MM.1S (cell line): ENCODE measurements at regions not wholly inside any gene's neighbourhood (a gene's known extent, or its start where the extent isn't known, plus 50 kb on each side); places are given as distances from the start of the nearest gene placed in this dataset.

ENCODE experiments used
- DNase-seq: peaks from one replicate; pipeline ENCODE4 v3.0.0-alpha.2; 2015
- H2AFZ ChIP-seq: fragments of 300-600 bp; sonication (generic); 2 replicates; pipeline ENCODE4 v1.6.0; 2016; ENCODE audit warnings: antibody characterized with exemption, low read length
- H3F3A ChIP-seq: fragments of 300-600 bp; sonication (generic); 2 replicates; pipeline ENCODE4 v1.6.1; 2016; ENCODE audit warnings: mild to moderate bottlenecking, antibody characterized with exemption, low read length, moderate library complexity, mixed read lengths; ENCODE audit not compliant: insufficient read depth
- H3K27ac ChIP-seq: fragments of 300-600 bp; sonication (generic); 2 replicates; pipeline ENCODE4 v1.5.1; 2016; ENCODE audit warnings: mild to moderate bottlenecking, low read length
- H3K27me3 ChIP-seq: fragments of 300-600 bp; sonication (generic); replicated peaks from 2 replicates; pipeline ENCODE4 v1.6.0; 2016; ENCODE audit warnings: low read length; ENCODE audit not compliant: insufficient read depth
- H3K36me3 ChIP-seq: fragments of 300-600 bp; sonication (generic); replicated peaks from 2 replicates; pipeline ENCODE4 v1.6.1; 2016; ENCODE audit warnings: mild to moderate bottlenecking, low read length, mixed read lengths; ENCODE audit not compliant: insufficient read depth
- H3K4me1 ChIP-seq: fragments of 300-600 bp; sonication (generic); 2 replicates; pipeline ENCODE4 v1.6.1; 2016; ENCODE audit warnings: low read length, mixed read lengths
- H3K4me2 ChIP-seq: fragments of 300-600 bp; sonication (generic); 2 replicates; pipeline ENCODE4 v1.6.0; 2016; ENCODE audit warnings: low read depth, low read length
- H3K4me3 ChIP-seq: fragments of 300-600 bp; sonication (generic); 2 replicates; pipeline ENCODE4 v1.5.1; 2016; ENCODE audit warnings: low read length, mixed read lengths
- H3K79me2 ChIP-seq: fragments of 300-600 bp; sonication (generic); 2 replicates; pipeline ENCODE4 v1.6.1; 2016; ENCODE audit warnings: mixed run types, low read length, mixed read lengths
- H3K9ac ChIP-seq: fragments of 300-600 bp; sonication (generic); 2 replicates; pipeline ENCODE4 v1.6.1; 2016; ENCODE audit warnings: low read length, mixed read lengths
- H3K9me2 ChIP-seq: fragments of 300-600 bp; sonication (generic); replicated peaks from 2 replicates; pipeline ENCODE4 v1.6.1; 2016; ENCODE audit warnings: mild to moderate bottlenecking, low read length, mixed read lengths; ENCODE audit not compliant: insufficient read depth
- H3K9me3 ChIP-seq: fragments of 300-600 bp; sonication (generic); replicated peaks from 2 replicates; pipeline ENCODE4 v1.6.1; 2016; ENCODE audit warnings: mild to moderate bottlenecking, low read length, mixed read lengths; ENCODE audit not compliant: insufficient read depth
- H4K20me1 ChIP-seq: fragments of 300-600 bp; sonication (generic); 2 replicates; pipeline ENCODE4 v1.6.1; 2016; ENCODE audit warnings: mild to moderate bottlenecking, low read length, moderate library complexity, mixed read lengths; ENCODE audit not compliant: insufficient read depth
- CTCF ChIP-seq: fragments of 300-600 bp; sonication (generic); IDR thresholded peaks from 2 replicates; pipeline ENCODE4 v1.5.1; 2016; ENCODE audit warnings: antibody characterized with exemption, low read length, mixed read lengths
- EZH2 ChIP-seq: fragments of 300-600 bp; sonication (generic); optimal IDR thresholded peaks from 2 replicates; pipeline ENCODE3; 2017; ENCODE audit warnings: low read depth, mild to moderate bottlenecking, antibody characterized with exemption, low read length, mixed read lengths
- EZH2phosphoT487 ChIP-seq: fragments of 300-600 bp; sonication (generic); IDR thresholded peaks from 2 replicates; pipeline ENCODE4 v1.6.1; 2018; ENCODE audit warnings: antibody characterized with exemption, low read length

GRCh38 chr1:95766036-95766435 lies 532.0 kb downstream of the RWDD3 start:
- no peaks in the 10 kb centered on the region for H3K36me3 ChIP-seq
- H3K9me2 ChIP-seq = no peaks in the 10 kb centered on the region
- H2AFZ ChIP-seq = no peak overlapping the region
- no peaks in the 10 kb centered on the region for H3K9me3 ChIP-seq
- H4K20me1 ChIP-seq = no peaks in the 10 kb centered on the region
- DNase-seq = no peak
- no peaks in the 10 kb centered on the region for H3K79me2 ChIP-seq
- TF ChIP-seq EZH2 (no peak), EZH2phosphoT487 (no peak), CTCF (no peak)
- H3F3A ChIP-seq = no peaks in the 10 kb centered on the region
- H3K27me3 ChIP-seq = no peaks in the 10 kb centered on the region
- no peak overlapping the region for H3K4me3 ChIP-seq
- H3K4me1 ChIP-seq = no peaks in the 10 kb centered on the region
- H3K4me2 ChIP-seq = no peak overlapping the region
- H3K27ac ChIP-seq = no peak overlapping the region
- no peak overlapping the region for H3K9ac ChIP-seq

DNA sequence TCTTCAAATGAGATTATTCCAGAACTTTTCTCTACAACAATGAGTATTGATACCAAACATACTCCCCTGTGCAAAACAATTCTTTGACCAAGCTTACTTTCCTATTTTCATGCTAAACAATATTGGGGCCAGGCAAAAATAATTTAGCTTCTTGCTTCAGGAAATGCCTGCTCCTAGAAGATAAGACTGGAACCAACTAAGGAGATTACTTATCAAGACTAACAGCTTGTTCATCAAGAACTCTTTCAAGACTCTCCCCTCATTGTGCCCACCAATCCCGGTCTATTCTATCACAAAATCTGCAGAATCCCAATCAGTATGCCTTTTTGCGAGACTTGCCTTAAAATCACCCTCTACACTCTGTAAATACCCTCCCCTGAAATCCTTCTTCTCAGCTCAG lies 536.6 kb downstream of the RWDD3 start:
- DNase-seq = no peak
- Histone ChIP-seq H3K9me2 (no peaks in the 10 kb centered on the region), H2AFZ (no peak overlapping the region), H3K9me3 (no peaks in the 10 kb centered on the region), H3K4me2 (no peak overlapping the region), H3K27ac (no peak overlapping the region), H3K79me2 (no peaks in the 10 kb centered on the region), H3K27me3 (no peaks in the 10 kb centered on the region), H4K20me1 (no peaks in the 10 kb centered on the region), H3K4me1 (no peaks in the 10 kb centered on the region), H3K36me3 (no peaks in the 10 kb centered on the region), H3K9ac (no peak overlapping the region), H3K4me3 (no peak overlapping the region), H3F3A (no peaks in the 10 kb centered on the region)
- TF ChIP-seq EZH2 (no peak), EZH2phosphoT487 (no peak), CTCF (no peak)

- Histone ChIP-seq H3K9me3 (no peaks in the 10 kb centered on the region), H3K79me2 (no peaks in the 10 kb centered on the region), H3K4me3 (no peak overlapping the region), H3K4me2 (no peak overlapping the region), H3K9ac (no peak overlapping the region), H3F3A (no peaks in the 10 kb centered on the region), H4K20me1 (no peaks in the 10 kb centered on the region), H3K27ac (no peak overlapping the region), H3K4me1 (no peaks in the 10 kb centered on the region), H3K27me3 (no peaks in the 10 kb centered on the region), H2AFZ (no peak overlapping the region), H3K36me3 (no peaks in the 10 kb centered on the region), H3K9me2 (no peaks in the 10 kb centered on the region)
- no peak for DNase-seq
- TF ChIP-seq CTCF (no peak), EZH2phosphoT487 (no peak), EZH2 (no peak)
These were observed 544.2 kb downstream of the RWDD3 start for GRCh38 chr1:95778217-95778616.
